Esophagus squamous epithelium (tissue), 5 donors: ENCODE measurements at regions not wholly inside any gene's neighbourhood (a gene's known extent, or its start where the extent isn't known, plus 50 kb on each side); places are given as distances from the start of the nearest gene placed in this dataset.

Experiments
- DNase-seq: peaks from one replicate; lab custom pipeline; 2025; lab: John Stamatoyannopoulos, UW
- H3K27ac ChIP-seq, 4 donors: fragments of 200-600 bp; sonication (generic); one replicate each; pipeline ENCODE4 v1.5.1; 2016 to 2019; ENCODE audit warnings: mild to moderate bottlenecking in 1 of 4
- H3K27me3 ChIP-seq, 4 donors: fragments of 200-600 bp; sonication (generic); 1 replicate in 3 of 4; 2 replicates in 1 of 4; pipeline versions ENCODE4 v1.5.1 to v1.6.0; 2017 to 2021; ENCODE audit warnings: antibody characterized with exemption in 1 of 4
- H3K36me3 ChIP-seq, 3 donors: fragments of 200-600 bp; sonication (generic); one replicate each; pipeline ENCODE4 v1.5.1; 2016 to 2019
- H3K4me1 ChIP-seq, 3 donors: fragments of 200-600 bp; sonication (generic); one replicate each; pipeline ENCODE4 v1.5.1; 2017 to 2019
- H3K4me3 ChIP-seq, 4 donors: fragments of 200-600 bp; sonication (generic); 1 replicate in 3 of 4; 2 replicates in 1 of 4; pipeline ENCODE4 v1.5.1; 2016 to 2019; ENCODE audit warnings: mild to moderate bottlenecking in 2 of 4, moderate library complexity in 1 of 4
- H3K9me3 ChIP-seq, 3 donors: fragments of 200-600 bp; sonication (generic); one replicate each; pipeline ENCODE4 v1.5.1; 2016 to 2019
- POLR2A ChIP-seq, 4 donors: fragments of 450-650 bp; IDR thresholded peaks; one replicate each; pipeline ENCODE4 v1.6.1; 2017; ENCODE audit warnings: antibody characterized with exemption in 4 of 4, mild to moderate bottlenecking in 4 of 4, moderate library complexity in 3 of 4
- WGBS, 2 donors: methylation state at CpG; one replicate each; pipeline ENCODE4 v1.1.5; 2018; 5-methylcytosine and 5-hydroxymethylcytosine counted together
- intact Hi-C: fragments of 100-400 bp; cut with DNase I; formaldehyde crosslinking; loops from one replicate; pipeline ENCODE4 v1.15.0; 2022
- TF ChIP-seq, protein P1 (sequence below), 6 experiments: fragments of 450-650 bp in 4 of 6; fragments of 200-600 bp in 2 of 6; sonication (generic) in 2 of 6; IDR thresholded peaks; one replicate each; pipeline ENCODE4 v1.5.1; 2016 to 2019; ENCODE audit warnings: antibody characterized with exemption in 6 of 6, mild to moderate bottlenecking in 4 of 6, moderate library complexity in 4 of 6
- donor health status: DM: yes; HTN: yes; CAD: no.

DNA sequence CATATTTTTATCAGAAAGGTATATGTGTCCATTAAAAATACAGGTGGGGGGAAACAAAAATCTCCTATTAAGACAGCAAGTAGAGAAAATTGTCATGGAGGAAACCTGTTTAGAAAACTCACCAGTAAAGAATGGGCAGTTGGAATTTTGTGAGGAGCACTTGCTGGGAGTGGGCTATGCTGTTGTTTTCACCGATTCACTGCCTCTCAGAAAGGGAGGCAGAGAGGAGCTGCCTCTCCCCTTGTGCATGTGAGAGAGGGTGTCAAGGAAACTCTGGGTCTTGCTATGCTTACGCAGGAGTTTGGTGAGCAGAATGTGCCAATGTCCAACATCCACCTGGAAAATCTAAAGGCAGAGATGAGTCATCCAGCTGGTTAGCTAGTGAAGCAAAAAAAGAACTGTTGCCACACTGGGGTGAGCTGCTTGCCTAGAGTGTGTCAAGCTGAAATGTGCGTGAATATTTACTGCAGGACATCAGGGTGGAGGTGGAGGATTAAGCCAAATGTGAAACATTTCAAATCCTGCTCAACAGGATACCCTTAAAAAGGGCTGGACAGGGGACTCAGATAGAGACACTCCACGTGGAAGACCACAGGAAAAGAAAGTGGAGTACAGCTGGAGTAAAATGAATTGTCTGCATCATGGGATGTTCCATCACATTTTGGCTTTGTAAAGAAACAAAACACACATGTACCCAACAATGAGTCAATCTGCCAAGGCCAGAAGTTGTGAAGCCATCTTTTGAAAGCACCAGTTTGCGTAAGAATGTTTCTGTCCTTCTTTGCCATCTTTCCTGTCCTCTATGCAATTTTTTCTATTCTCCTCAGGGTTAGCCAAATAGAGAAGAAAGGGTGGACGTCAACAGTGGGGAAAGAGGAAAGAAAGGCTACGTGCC is 449.7 kb upstream of the MPDZ start:
- Histone ChIP-seq H3K27ac (no peak overlapping the region), H3K4me3 (no peak overlapping the region), H3K9me3 (no peaks in the 10 kb centered on the region), H3K27me3 (peaks cover 0 to 17% (median 0%) of the 10 kb centered on the region in 4 donors), H3K36me3 (no peaks in the 10 kb centered on the region), H3K4me1 (no peaks in the 10 kb centered on the region)
- no peak for TF ChIP-seq POLR2A (IDR thresholded peaks at IDR 0.05)
- TF ChIP-seq, protein P1, sequence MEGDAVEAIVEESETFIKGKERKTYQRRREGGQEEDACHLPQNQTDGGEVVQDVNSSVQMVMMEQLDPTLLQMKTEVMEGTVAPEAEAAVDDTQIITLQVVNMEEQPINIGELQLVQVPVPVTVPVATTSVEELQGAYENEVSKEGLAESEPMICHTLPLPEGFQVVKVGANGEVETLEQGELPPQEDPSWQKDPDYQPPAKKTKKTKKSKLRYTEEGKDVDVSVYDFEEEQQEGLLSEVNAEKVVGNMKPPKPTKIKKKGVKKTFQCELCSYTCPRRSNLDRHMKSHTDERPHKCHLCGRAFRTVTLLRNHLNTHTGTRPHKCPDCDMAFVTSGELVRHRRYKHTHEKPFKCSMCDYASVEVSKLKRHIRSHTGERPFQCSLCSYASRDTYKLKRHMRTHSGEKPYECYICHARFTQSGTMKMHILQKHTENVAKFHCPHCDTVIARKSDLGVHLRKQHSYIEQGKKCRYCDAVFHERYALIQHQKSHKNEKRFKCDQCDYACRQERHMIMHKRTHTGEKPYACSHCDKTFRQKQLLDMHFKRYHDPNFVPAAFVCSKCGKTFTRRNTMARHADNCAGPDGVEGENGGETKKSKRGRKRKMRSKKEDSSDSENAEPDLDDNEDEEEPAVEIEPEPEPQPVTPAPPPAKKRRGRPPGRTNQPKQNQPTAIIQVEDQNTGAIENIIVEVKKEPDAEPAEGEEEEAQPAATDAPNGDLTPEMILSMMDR (IDR thresholded peaks at IDR 0.05) = no peak
- WGBS, 2 donors = 66% methylated on average over 7 of the region's 7 CpGs
- no peak for DNase-seq
- intact Hi-C loops = no loop called here

DNA sequence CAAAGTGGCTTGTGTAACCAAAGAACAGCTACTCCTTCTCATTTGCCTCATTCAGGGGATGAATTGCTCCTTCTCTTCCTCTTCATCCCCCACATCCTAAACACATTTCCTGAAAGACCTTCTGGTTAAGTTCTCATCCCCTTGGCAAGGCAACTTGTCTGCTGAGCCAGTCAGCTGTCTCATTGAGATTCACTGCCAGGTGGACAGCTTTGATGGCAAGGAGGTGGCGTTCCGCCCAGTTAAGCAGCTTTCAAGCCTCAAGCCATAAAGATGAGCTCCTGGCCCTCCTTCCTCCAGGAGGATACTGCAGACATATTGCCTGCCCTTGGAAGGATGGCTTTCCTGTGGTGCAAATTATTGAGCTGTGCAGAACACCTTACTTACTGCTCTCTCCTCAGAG is 448.6 kb upstream of the MPDZ start:
- no peaks in the 10 kb centered on the region for H3K9me3 ChIP-seq
- intact Hi-C loops = no loop called here
- WGBS, 2 donors = 53% methylated on average over 2 of the region's 2 CpGs
- H3K4me3 ChIP-seq = no peak overlapping the region
- no peaks in the 10 kb centered on the region for H3K36me3 ChIP-seq
- H3K4me1 ChIP-seq = no peaks in the 10 kb centered on the region
- peaks cover 0 to 17% (median 0%) of the 10 kb centered on the region in 4 donors for H3K27me3 ChIP-seq
- DNase-seq = no peak
- H3K27ac ChIP-seq = no peak overlapping the region
- TF ChIP-seq, protein P1 (IDR thresholded peaks at IDR 0.05) = no peak
- no peak for TF ChIP-seq POLR2A (IDR thresholded peaks at IDR 0.05)

- Histone ChIP-seq H3K9me3 (peaks cover 0 to 9% (median 0%) of the 10 kb centered on the region in 3 donors), H3K27ac (no peak overlapping the region), H3K4me3 (no peak overlapping the region), H3K36me3 (no peaks in the 10 kb centered on the region), H3K27me3 (peaks cover 0 to 17% (median 0%) of the 10 kb centered on the region in 4 donors), H3K4me1 (no peaks in the 10 kb centered on the region)
- intact Hi-C loops = no loop called here
- WGBS, 2 donors = 47 to 60% methylated on average over 2 of the region's 2 CpGs
- no peak for DNase-seq
- no peak for TF ChIP-seq POLR2A (IDR thresholded peaks at IDR 0.05)
- TF ChIP-seq, protein P1 (IDR thresholded peaks at IDR 0.05) = no peak
Observed at GRCh38 chr9:13726746-13727145, 447.3 kb upstream of the MPDZ start.

GRCh38 chr9:13725516-13725915 is 446.0 kb upstream of the MPDZ start:
- Histone ChIP-seq H3K4me1 (peaks cover 0 to 10% (median 0%) of the 10 kb centered on the region in 3 donors), H3K27ac (no peak overlapping the region), H3K27me3 (peaks cover 0 to 17% (median 0%) of the 10 kb centered on the region in 4 donors), H3K9me3 (peaks cover 0 to 9% (median 0%) of the 10 kb centered on the region in 3 donors), H3K36me3 (no peaks in the 10 kb centered on the region), H3K4me3 (no peak overlapping the region)
- 66 to 84% methylated on average over 2 of the region's 2 CpGs for WGBS, 2 donors
- no peak for TF ChIP-seq POLR2A (IDR thresholded peaks at IDR 0.05)
- TF ChIP-seq, protein P1 (IDR thresholded peaks at IDR 0.05) = no peak
- DNase-seq = no peak
- intact Hi-C loops = no loop called here
